ENCODE measurements at regions not wholly inside any gene's neighbourhood (a gene's known extent, or its start where the extent isn't known, plus 50 kb on each side); places are given as distances from the start of the nearest gene placed in this dataset.

GRCh38 chr13:44277459-44277858, 96.2 kb upstream of the SERP2 start:
- no peak for DNase-seq (ENCODE audit: low spot score)

- DNase-seq (ENCODE audit: low spot score), result no peak
These were observed 95.5 kb upstream of the SERP2 start for GRCh38 chr13:44278166-44278565.

GRCh38 chr13:44280456-44280855, 93.2 kb upstream of the SERP2 start:
- no peak for DNase-seq (ENCODE audit: low spot score)

- no peak for DNase-seq (ENCODE audit: low spot score)
These were observed 92.2 kb upstream of the SERP2 start for GRCh38 chr13:44281252-44282000.

- no peak for DNase-seq (ENCODE audit: low spot score)
These were observed 90.0 kb upstream of the SERP2 start for GRCh38 chr13:44283600-44283999.

- no peak for DNase-seq (ENCODE audit: low spot score)
These were observed 85.7 kb upstream of the SERP2 start for GRCh38 chr13:44287958-44288357.

GRCh38 chr13:44292545-44292944, 81.1 kb upstream of the SERP2 start:
- no peak for DNase-seq (ENCODE audit: low spot score)

GRCh38 chr13:44293374-44293773, 80.2 kb upstream of the SERP2 start:
- no peak for DNase-seq (ENCODE audit: low spot score)

GRCh38 chr13:44293908-44294735, 79.5 kb upstream of the SERP2 start:
- no peak for DNase-seq (ENCODE audit: low spot score)

- DNase-seq (ENCODE audit: low spot score), result no peak
These were observed 78.7 kb upstream of the SERP2 start for GRCh38 chr13:44294876-44295275.

GRCh38 chr13:44296856-44297255, 76.8 kb upstream of the SERP2 start:
- no peak for DNase-seq (ENCODE audit: low spot score)

- DNase-seq (ENCODE audit: low spot score), result no peak
These were observed 75.3 kb upstream of the SERP2 start for GRCh38 chr13:44298314-44298713.

- DNase-seq (ENCODE audit: low spot score), result no peak
These were observed 74.3 kb upstream of the SERP2 start for GRCh38 chr13:44299152-44299943.

GRCh38 chr13:44300895-44301638, 72.6 kb upstream of the SERP2 start:
- no peak for DNase-seq (ENCODE audit: low spot score)

GRCh38 chr13:44301639-44302015, 72.0 kb upstream of the SERP2 start:
- DNase-seq (ENCODE audit: low spot score), result no peak

GRCh38 chr13:44302233-44302632, 71.4 kb upstream of the SERP2 start:
- no peak for DNase-seq (ENCODE audit: low spot score)

GRCh38 chr13:44302940-44303575, 70.6 kb upstream of the SERP2 start:
- no peak for DNase-seq (ENCODE audit: low spot score)

- no peak for DNase-seq (ENCODE audit: low spot score)
These were observed 69.8 kb upstream of the SERP2 start for GRCh38 chr13:44303681-44304432.

GRCh38 chr13:44304433-44304725, 69.2 kb upstream of the SERP2 start:
- DNase-seq (ENCODE audit: low spot score), result no peak

GRCh38 chr13:44305286-44305685, 68.3 kb upstream of the SERP2 start:
- no peak for DNase-seq (ENCODE audit: low spot score)

- DNase-seq (ENCODE audit: low spot score), result no peak
These were observed 67.7 kb upstream of the SERP2 start for GRCh38 chr13:44305917-44306370.
